ENCODE measurements at regions not wholly inside any gene's neighbourhood (a gene's known extent, or its start where the extent isn't known, plus 50 kb on each side); places are given as distances from the start of the nearest gene placed in this dataset.
"Not testable (repeated sequence)": the region's sequence is repeated elsewhere in the genome, so short reads cannot be mapped to it uniquely, and the experiment has no call there.

GRCh38 chr3:191518861-191519260 is 57.9 kb downstream of the PYDC2 start:
- no peak for DNase-seq (ENCODE audit: low spot score)

GRCh38 chr3:191521055-191521454 is 60.1 kb downstream of the PYDC2 start:
- no peak for DNase-seq (ENCODE audit: low spot score)

GRCh38 chr3:191523148-191523547 is 62.2 kb downstream of the PYDC2 start:
- no peak for DNase-seq (ENCODE audit: low spot score)

- DNase-seq (ENCODE audit: low spot score), result no peak
Observed at GRCh38 chr3:191528589-191528988, 67.6 kb downstream of the PYDC2 start.

GRCh38 chr3:191529992-191530391 is 69.0 kb downstream of the PYDC2 start:
- no peak for DNase-seq (ENCODE audit: low spot score)

GRCh38 chr3:191531434-191531972 is 70.5 kb downstream of the PYDC2 start:
- DNase-seq (ENCODE audit: low spot score), result no peak

GRCh38 chr3:191543018-191543417 is 82.1 kb downstream of the PYDC2 start:
- DNase-seq (ENCODE audit: low spot score), result no peak

GRCh38 chr3:191543897-191544296 is 82.9 kb downstream of the PYDC2 start:
- DNase-seq (ENCODE audit: low spot score), result no peak

GRCh38 chr3:191549357-191549756 is 88.4 kb downstream of the PYDC2 start:
- no peak for DNase-seq (ENCODE audit: low spot score)

- DNase-seq (ENCODE audit: low spot score), result no peak
Observed at GRCh38 chr3:191555037-191555436, 94.1 kb downstream of the PYDC2 start.

GRCh38 chr3:191557322-191557721 is 96.4 kb downstream of the PYDC2 start:
- no peak for DNase-seq (ENCODE audit: low spot score)

GRCh38 chr3:191563722-191564121 is 102.8 kb downstream of the PYDC2 start:
- DNase-seq (ENCODE audit: low spot score), result no peak

GRCh38 chr3:191566469-191566868 is 105.5 kb downstream of the PYDC2 start:
- DNase-seq (ENCODE audit: low spot score), result no peak

- DNase-seq (ENCODE audit: low spot score), result no peak
Observed at GRCh38 chr3:191568206-191568605, 107.2 kb downstream of the PYDC2 start.

- no peak for DNase-seq (ENCODE audit: low spot score)
Observed at GRCh38 chr3:191592105-191592504, 131.1 kb downstream of the PYDC2 start.

GRCh38 chr3:191593486-191593885 is 132.5 kb downstream of the PYDC2 start:
- DNase-seq (ENCODE audit: low spot score), result no peak

GRCh38 chr3:191615511-191615910 is 154.5 kb downstream of the PYDC2 start:
- not testable (repeated sequence) for DNase-seq (ENCODE audit: low spot score)

GRCh38 chr3:191624299-191624698 is 163.3 kb downstream of the PYDC2 start:
- DNase-seq (ENCODE audit: low spot score), result no peak

- DNase-seq (ENCODE audit: low spot score), result no peak
Observed at GRCh38 chr3:191627064-191627463, 166.1 kb downstream of the PYDC2 start.

GRCh38 chr3:191628571-191628970 is 167.6 kb downstream of the PYDC2 start:
- no peak for DNase-seq (ENCODE audit: low spot score)

- DNase-seq (ENCODE audit: low spot score), result no peak
Observed at GRCh38 chr3:191631496-191631895, 170.5 kb downstream of the PYDC2 start.

GRCh38 chr3:191634902-191635301 is 173.9 kb downstream of the PYDC2 start:
- no peak for DNase-seq (ENCODE audit: low spot score)

- no peak for DNase-seq (ENCODE audit: low spot score)
Observed at GRCh38 chr3:191637611-191638010, 176.6 kb downstream of the PYDC2 start.

- no peak for DNase-seq (ENCODE audit: low spot score)
Observed at GRCh38 chr3:191641789-191642188, 180.8 kb downstream of the PYDC2 start.

GRCh38 chr3:191644291-191644690 is 183.3 kb downstream of the PYDC2 start:
- no peak for DNase-seq (ENCODE audit: low spot score)

All from left forelimb (tissue), 1 donor.